Fibroblast of the aortic adventitia (primary cell): ENCODE measurements at regions not wholly inside any gene's neighbourhood (a gene's known extent, or its start where the extent isn't known, plus 50 kb on each side); places are given as distances from the start of the nearest gene placed in this dataset.

Source experiments
- DNase-seq: peaks from one replicate; pipeline ENCODE4 v3.0.0-alpha.2; 2010; ENCODE audit warnings: low read depth
- H3K4me3 ChIP-seq: 2 replicates; pipeline ENCODE4 v1.5.1; 2011; ENCODE audit warnings: low read depth, mild to moderate bottlenecking, control low read depth, low read length, moderate library complexity
- TF ChIP-seq, protein P1 (sequence below): IDR thresholded peaks from 2 replicates; pipeline ENCODE4 v1.5.1; 2011; ENCODE audit warnings: mild to moderate bottlenecking, low read length, control low read depth, inconsistent platforms; ENCODE audit not compliant: insufficient read depth

DNA sequence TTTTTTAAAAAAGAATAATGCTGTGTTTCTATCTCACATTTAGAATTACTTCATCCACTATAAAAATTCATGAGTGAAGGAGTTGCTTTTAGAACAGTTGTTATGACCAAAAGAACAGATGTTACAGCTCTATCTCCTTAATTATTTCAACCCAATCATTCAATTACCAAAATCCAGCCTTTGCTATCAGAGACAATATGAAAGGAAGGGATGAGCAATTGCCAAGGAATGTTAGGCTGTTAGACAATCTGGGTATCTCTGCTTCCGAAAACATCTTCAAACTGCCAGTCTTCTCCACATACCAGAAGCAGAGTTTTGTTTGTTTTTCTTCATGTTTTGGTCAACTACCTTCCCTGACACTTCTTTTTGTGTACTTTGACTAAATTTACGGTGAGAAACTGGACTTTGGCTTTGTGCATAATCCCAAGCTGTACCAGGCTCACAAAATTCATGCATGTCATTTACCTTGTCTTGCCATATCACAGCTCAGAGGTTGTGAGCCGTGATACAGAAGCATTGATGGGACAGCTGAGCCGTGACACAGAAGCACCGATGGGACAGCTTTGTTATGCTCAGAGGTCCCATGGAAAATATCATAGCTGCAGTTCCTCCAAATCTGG lies 405.5 kb downstream of the KIF4B start:
- DNase-seq = no peak
- TF ChIP-seq, protein P1, sequence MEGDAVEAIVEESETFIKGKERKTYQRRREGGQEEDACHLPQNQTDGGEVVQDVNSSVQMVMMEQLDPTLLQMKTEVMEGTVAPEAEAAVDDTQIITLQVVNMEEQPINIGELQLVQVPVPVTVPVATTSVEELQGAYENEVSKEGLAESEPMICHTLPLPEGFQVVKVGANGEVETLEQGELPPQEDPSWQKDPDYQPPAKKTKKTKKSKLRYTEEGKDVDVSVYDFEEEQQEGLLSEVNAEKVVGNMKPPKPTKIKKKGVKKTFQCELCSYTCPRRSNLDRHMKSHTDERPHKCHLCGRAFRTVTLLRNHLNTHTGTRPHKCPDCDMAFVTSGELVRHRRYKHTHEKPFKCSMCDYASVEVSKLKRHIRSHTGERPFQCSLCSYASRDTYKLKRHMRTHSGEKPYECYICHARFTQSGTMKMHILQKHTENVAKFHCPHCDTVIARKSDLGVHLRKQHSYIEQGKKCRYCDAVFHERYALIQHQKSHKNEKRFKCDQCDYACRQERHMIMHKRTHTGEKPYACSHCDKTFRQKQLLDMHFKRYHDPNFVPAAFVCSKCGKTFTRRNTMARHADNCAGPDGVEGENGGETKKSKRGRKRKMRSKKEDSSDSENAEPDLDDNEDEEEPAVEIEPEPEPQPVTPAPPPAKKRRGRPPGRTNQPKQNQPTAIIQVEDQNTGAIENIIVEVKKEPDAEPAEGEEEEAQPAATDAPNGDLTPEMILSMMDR = no peak
- H3K4me3 ChIP-seq = no peak overlapping the region

DNA sequence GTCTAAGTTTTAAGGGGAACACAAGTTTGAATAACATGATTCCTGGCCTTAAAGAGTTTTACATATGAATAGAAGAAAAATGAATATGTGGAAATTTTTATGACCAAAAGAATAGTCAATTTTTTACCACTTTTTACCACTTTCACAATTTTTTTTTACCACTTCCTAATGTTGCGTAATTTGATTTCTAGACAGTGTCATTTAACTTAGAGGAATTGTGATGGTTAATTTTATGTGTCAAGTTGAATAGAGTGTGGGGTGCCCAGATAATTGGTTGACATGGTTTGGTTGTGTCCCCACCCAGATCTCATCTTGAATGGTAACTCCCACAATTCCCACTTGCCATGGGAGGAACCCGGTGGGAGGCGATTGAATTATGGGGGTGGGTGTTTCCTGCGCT lies 416.6 kb downstream of the KIF4B start:
- no peak for DNase-seq
- TF ChIP-seq, protein P1 = no peak
- H3K4me3 ChIP-seq = no peak overlapping the region

DNA sequence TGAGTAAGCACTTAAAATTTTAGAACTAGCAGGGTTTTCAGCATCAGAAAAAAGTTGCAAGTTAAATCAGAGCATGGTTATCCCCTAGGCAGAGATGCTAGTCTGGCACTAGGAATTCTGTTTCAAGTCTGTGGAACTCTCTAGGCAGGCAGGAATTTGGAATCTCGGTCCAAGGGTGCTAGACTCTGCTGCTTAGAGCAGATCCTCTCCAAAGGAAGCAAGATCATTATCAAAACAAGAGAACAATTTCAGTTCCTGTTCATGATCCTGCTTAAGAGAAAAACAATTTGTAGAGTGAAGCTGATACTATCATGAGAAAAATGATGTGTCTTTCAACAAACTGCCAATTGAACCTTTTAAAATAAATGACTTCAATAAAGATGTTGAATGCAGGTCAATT lies 420.7 kb downstream of the KIF4B start:
- TF ChIP-seq, protein P1 = no peak

DNA sequence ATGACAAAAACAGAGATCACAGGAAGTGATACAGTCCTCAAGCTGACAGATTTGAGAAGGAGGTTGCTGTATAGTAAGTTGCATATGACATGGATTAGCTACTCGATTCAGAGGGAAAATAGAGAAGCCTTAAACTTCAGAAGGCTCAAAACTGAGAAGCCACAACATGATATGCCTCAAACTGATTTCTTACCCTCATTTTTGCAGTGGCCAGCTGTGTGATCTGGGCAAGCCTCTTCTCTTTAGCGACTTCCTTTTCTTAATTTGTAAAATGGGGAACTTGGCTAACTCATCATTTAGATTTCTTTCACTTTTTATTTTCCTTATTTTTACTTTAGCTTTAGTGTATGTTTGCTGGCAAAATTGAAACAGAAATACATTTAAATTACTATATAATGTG lies 421.1 kb downstream of the KIF4B start:
- DNase-seq = no peak
- no peak overlapping the region for H3K4me3 ChIP-seq
- TF ChIP-seq, protein P1 = no peak

More for the DNA sequence above, 420.7 kb downstream of the KIF4B start:
- DNase-seq = no peak
- H3K4me3 ChIP-seq = no peak overlapping the region

DNA sequence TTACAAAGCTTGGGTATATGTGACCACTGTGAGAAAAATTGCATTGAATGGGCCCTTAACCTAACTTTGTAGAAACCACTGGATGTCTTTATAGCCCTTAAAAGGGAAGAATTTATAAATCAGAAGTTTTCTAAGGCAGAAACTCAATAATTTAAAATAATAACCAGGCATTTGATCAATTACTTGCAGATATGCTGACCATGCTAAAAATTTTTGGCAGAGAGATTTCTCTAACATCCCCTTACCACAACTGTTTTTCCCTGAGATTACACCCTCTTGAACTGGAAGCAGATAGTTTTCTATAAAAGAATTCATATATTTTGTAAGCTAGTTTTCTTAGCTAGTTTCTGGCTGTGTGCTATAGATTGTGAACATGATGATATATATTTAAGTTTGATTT lies 428.3 kb downstream of the KIF4B start:
- TF ChIP-seq, protein P1 = no peak
- no peak overlapping the region for H3K4me3 ChIP-seq
- DNase-seq = no peak

DNA sequence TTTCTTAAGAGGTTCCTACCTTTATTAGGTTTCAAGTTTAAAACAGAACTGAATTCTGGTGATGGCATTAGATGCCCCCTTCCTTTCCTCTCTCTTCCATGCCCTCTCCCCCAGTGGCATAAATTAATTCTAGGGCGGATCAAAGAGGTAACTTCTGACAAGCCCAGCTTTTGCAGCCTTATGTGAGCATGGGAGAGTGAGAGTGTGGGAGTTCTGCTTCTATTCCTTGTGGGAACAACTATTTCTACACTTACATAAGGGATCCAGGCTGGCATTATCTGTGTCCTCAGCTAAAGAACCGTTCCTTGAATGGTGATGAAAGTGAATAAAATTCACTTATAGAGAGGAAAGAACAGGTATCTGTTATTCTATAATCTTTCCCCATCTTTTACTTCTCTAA lies 437.6 kb downstream of the KIF4B start:
- H3K4me3 ChIP-seq = no peak overlapping the region
- no peak for DNase-seq
- TF ChIP-seq, protein P1 = no peak
